Adipocyte (in vitro differentiated cells): ENCODE measurements at regions not wholly inside any gene's neighbourhood (a gene's known extent, or its start where the extent isn't known, plus 50 kb on each side); places are given as distances from the start of the nearest gene placed in this dataset.

Experiments used
- DNase-seq: peaks from one replicate; pipeline ENCODE4 v3.0.0-alpha.2; 2015; ENCODE audit warnings: low read depth
- H3K27me3 ChIP-seq: replicated peaks from 2 replicates; pipeline ENCODE4 v1.7.0; 2013; ENCODE audit warnings: mild to moderate bottlenecking, low read length, moderate library complexity; ENCODE audit not compliant: control insufficient read depth, insufficient read depth
- H3K36me3 ChIP-seq: 2 replicates; pipeline ENCODE4 v1.7.0; 2013; ENCODE audit warnings: low read length, mild to moderate bottlenecking, moderate library complexity; ENCODE audit not compliant: control insufficient read depth, insufficient read depth, severe bottlenecking
- H3K4me1 ChIP-seq: 2 replicates; pipeline ENCODE4 v1.7.0; 2013; ENCODE audit warnings: mild to moderate bottlenecking, low read length, moderate library complexity; ENCODE audit not compliant: control insufficient read depth, insufficient read depth
- H3K4me3 ChIP-seq: 2 replicates; pipeline ENCODE4 v1.7.0; 2013; ENCODE audit warnings: mild to moderate bottlenecking, low read length, moderate library complexity
- H3K9ac ChIP-seq: 2 replicates; pipeline ENCODE4 v1.7.0; 2013; ENCODE audit warnings: mild to moderate bottlenecking, low read length, moderate library complexity
- H3K9me3 ChIP-seq: 2 replicates; pipeline ENCODE4 v1.7.0; 2013; ENCODE audit warnings: mild to moderate bottlenecking, low read length, moderate library complexity; ENCODE audit not compliant: control insufficient read depth

- Histone ChIP-seq H3K9me3 (peaks cover 3% of the 10 kb centered on the region), H3K9ac (no peak overlapping the region), H3K4me1 (no peaks in the 10 kb centered on the region), H3K4me3 (no peak overlapping the region), H3K27me3 (no peaks in the 10 kb centered on the region), H3K36me3 (no peaks in the 10 kb centered on the region)
- no peak for DNase-seq
Observed at GRCh38 chr11:134557571-134558257, 145.7 kb upstream of the B3GAT1 start.

- no peaks in the 10 kb centered on the region for H3K4me1 ChIP-seq
- H3K4me3 ChIP-seq, result no peak overlapping the region
- DNase-seq, result no peak
- H3K9ac ChIP-seq, result no peak overlapping the region
- peaks cover 3% of the 10 kb centered on the region for H3K9me3 ChIP-seq
- no peaks in the 10 kb centered on the region for H3K27me3 ChIP-seq
- H3K36me3 ChIP-seq, result no peaks in the 10 kb centered on the region
Observed at GRCh38 chr11:134556186-134556585, 144.1 kb upstream of the B3GAT1 start.

- peaks cover 3% of the 10 kb centered on the region for H3K9me3 ChIP-seq
- H3K4me1 ChIP-seq, result no peaks in the 10 kb centered on the region
- no peak overlapping the region for H3K9ac ChIP-seq
- H3K36me3 ChIP-seq, result no peaks in the 10 kb centered on the region
- no peak overlapping the region for H3K4me3 ChIP-seq
- H3K27me3 ChIP-seq, result no peaks in the 10 kb centered on the region
- DNase-seq, result no peak
Observed at GRCh38 chr11:134555510-134555909, 143.5 kb upstream of the B3GAT1 start.

- H3K9me3 ChIP-seq, result peaks cover 3% of the 10 kb centered on the region
- H3K27me3 ChIP-seq, result no peaks in the 10 kb centered on the region
- no peak for DNase-seq
- H3K36me3 ChIP-seq, result no peaks in the 10 kb centered on the region
- no peaks in the 10 kb centered on the region for H3K4me1 ChIP-seq
- H3K9ac ChIP-seq, result no peak overlapping the region
- H3K4me3 ChIP-seq, result no peak overlapping the region
Observed at GRCh38 chr11:134554861-134555260, 142.8 kb upstream of the B3GAT1 start.

GRCh38 chr11:134554106-134554505, 142.1 kb upstream of the B3GAT1 start:
- Histone ChIP-seq H3K4me3 (no peak overlapping the region), H3K9me3 (peaks cover 3% of the 10 kb centered on the region), H3K36me3 (no peaks in the 10 kb centered on the region), H3K27me3 (no peaks in the 10 kb centered on the region), H3K9ac (no peak overlapping the region), H3K4me1 (no peaks in the 10 kb centered on the region)
- no peak for DNase-seq

GRCh38 chr11:134552749-134553148, 140.7 kb upstream of the B3GAT1 start:
- Histone ChIP-seq H3K9me3 (peaks cover 3% of the 10 kb centered on the region), H3K27me3 (no peaks in the 10 kb centered on the region), H3K36me3 (no peaks in the 10 kb centered on the region), H3K9ac (no peak overlapping the region), H3K4me3 (no peak overlapping the region), H3K4me1 (no peaks in the 10 kb centered on the region)
- no peak for DNase-seq

- Histone ChIP-seq H3K36me3 (no peaks in the 10 kb centered on the region), H3K9ac (no peak overlapping the region), H3K4me3 (no peak overlapping the region), H3K4me1 (no peaks in the 10 kb centered on the region), H3K27me3 (no peaks in the 10 kb centered on the region), H3K9me3 (no peaks in the 10 kb centered on the region)
- no peak for DNase-seq
Observed at GRCh38 chr11:134545521-134545920, 133.5 kb upstream of the B3GAT1 start.

- H3K36me3 ChIP-seq, result no peaks in the 10 kb centered on the region
- no peaks in the 10 kb centered on the region for H3K27me3 ChIP-seq
- no peak overlapping the region for H3K9ac ChIP-seq
- no peak for DNase-seq
- H3K9me3 ChIP-seq, result no peaks in the 10 kb centered on the region
- H3K4me1 ChIP-seq, result no peaks in the 10 kb centered on the region
- no peak overlapping the region for H3K4me3 ChIP-seq
Observed at GRCh38 chr11:134544095-134544815, 132.2 kb upstream of the B3GAT1 start.

GRCh38 chr11:134543645-134544044, 131.6 kb upstream of the B3GAT1 start:
- DNase-seq, result no peak
- Histone ChIP-seq H3K27me3 (no peaks in the 10 kb centered on the region), H3K9me3 (no peaks in the 10 kb centered on the region), H3K4me1 (no peaks in the 10 kb centered on the region), H3K9ac (no peak overlapping the region), H3K36me3 (no peaks in the 10 kb centered on the region), H3K4me3 (no peak overlapping the region)

GRCh38 chr11:134543241-134543640, 131.2 kb upstream of the B3GAT1 start:
- no peaks in the 10 kb centered on the region for H3K4me1 ChIP-seq
- H3K9me3 ChIP-seq, result no peaks in the 10 kb centered on the region
- H3K9ac ChIP-seq, result no peak overlapping the region
- H3K36me3 ChIP-seq, result no peaks in the 10 kb centered on the region
- DNase-seq, result no peak
- no peak overlapping the region for H3K4me3 ChIP-seq
- no peaks in the 10 kb centered on the region for H3K27me3 ChIP-seq

GRCh38 chr11:134542401-134543165, 130.5 kb upstream of the B3GAT1 start:
- Histone ChIP-seq H3K4me1 (no peaks in the 10 kb centered on the region), H3K9ac (no peak overlapping the region), H3K9me3 (no peaks in the 10 kb centered on the region), H3K27me3 (peaks cover 4% of the 10 kb centered on the region), H3K4me3 (no peak overlapping the region), H3K36me3 (no peaks in the 10 kb centered on the region)
- no peak for DNase-seq
